Astrocyte (in vitro differentiated cells and primary cell): ENCODE measurements at regions not wholly inside any gene's neighbourhood (a gene's known extent, or its start where the extent isn't known, plus 50 kb on each side); places are given as distances from the start of the nearest gene placed in this dataset.
A peak's percentile ranks its signal among the peaks of the same experiment; 100 is the strongest.

ENCODE experiments used
- DNase-seq: peaks from one replicate; pipeline ENCODE4 v3.0.0-alpha.2; 2010; ENCODE audit warnings: low read depth
- FAIRE-seq: peaks from 2 replicates; lab custom pipeline; 2011; peaks lifted over from hg19 to GRCh38; lab: Jason Lieb, UNC
- H2AFZ ChIP-seq: 2 replicates; pipeline ENCODE4 v1.6.0; 2012; ENCODE audit warnings: low read depth, low read length, inconsistent platforms
- H3K27ac ChIP-seq: 2 replicates; pipeline ENCODE4 v1.5.1; 2011; ENCODE audit warnings: low read depth, low read length, inconsistent platforms
- H3K27me3 ChIP-seq: 2 replicates; pipeline ENCODE4 v1.6.0; 2011; ENCODE audit warnings: low read length, inconsistent platforms; ENCODE audit not compliant: insufficient read depth
- H3K36me3 ChIP-seq: 2 replicates; pipeline ENCODE4 v1.5.1; 2011; ENCODE audit warnings: low read length, inconsistent platforms; ENCODE audit not compliant: insufficient read depth
- H3K4me1 ChIP-seq: 2 replicates; pipeline ENCODE4 v1.5.1; 2011; ENCODE audit warnings: low read length, inconsistent platforms; ENCODE audit not compliant: insufficient read depth
- H3K4me2 ChIP-seq: 2 replicates; pipeline ENCODE4 v1.6.0; 2012; ENCODE audit warnings: low read length, inconsistent platforms
- H3K4me3 ChIP-seq: 2 replicates; pipeline ENCODE4 v1.5.1; 2011; ENCODE audit warnings: low read depth, mild to moderate bottlenecking, low read length, inconsistent platforms; ENCODE audit not compliant: insufficient read depth
- H3K79me2 ChIP-seq: 2 replicates; pipeline ENCODE4 v1.6.0; 2012; ENCODE audit warnings: mild to moderate bottlenecking, low read length, inconsistent platforms; ENCODE audit not compliant: insufficient read depth
- H3K9ac ChIP-seq: 2 replicates; pipeline ENCODE4 v1.6.0; 2012; ENCODE audit warnings: mild to moderate bottlenecking, low read length, inconsistent platforms
- H3K9me3 ChIP-seq: 2 replicates; pipeline ENCODE4 v1.5.1; 2012; ENCODE audit warnings: low read depth, mild to moderate bottlenecking, low read length, inconsistent platforms; ENCODE audit not compliant: insufficient read depth
- H4K20me1 ChIP-seq: 2 replicates; pipeline ENCODE4 v1.6.0; 2012; ENCODE audit warnings: low read length, inconsistent platforms; ENCODE audit not compliant: insufficient read depth
- H3K27ac Mint-ChIP-seq: one replicate; pipeline ENCODE4 v1.8.0; 2021; ENCODE audit warnings: mild to moderate bottlenecking, mixed read lengths; ENCODE audit not compliant: unreplicated experiment
- H3K27me3 Mint-ChIP-seq: one replicate; pipeline ENCODE4 v1.8.0; 2021; ENCODE audit warnings: low read depth, mixed read lengths; ENCODE audit not compliant: unreplicated experiment
- H3K36me3 Mint-ChIP-seq: one replicate; pipeline ENCODE4 v1.8.0; 2021; ENCODE audit warnings: low read depth, mixed read lengths; ENCODE audit not compliant: unreplicated experiment
- H3K4me1 Mint-ChIP-seq: one replicate; pipeline ENCODE4 v1.8.0; 2021; ENCODE audit warnings: low read depth, mixed read lengths; ENCODE audit not compliant: unreplicated experiment
- H3K4me3 Mint-ChIP-seq: one replicate; pipeline ENCODE4 v1.8.0; 2021; ENCODE audit warnings: mild to moderate bottlenecking, moderate library complexity, mixed read lengths; ENCODE audit not compliant: unreplicated experiment
- H3K9me3 Mint-ChIP-seq: one replicate; pipeline ENCODE4 v1.8.0; 2021; ENCODE audit warnings: mild to moderate bottlenecking, mixed read lengths; ENCODE audit not compliant: unreplicated experiment
- EZH2 ChIP-seq: IDR thresholded peaks from 2 replicates; pipeline ENCODE4 v1.6.1; 2012; ENCODE audit warnings: mild to moderate bottlenecking, low read length, inconsistent platforms; ENCODE audit not compliant: insufficient read depth
- TF ChIP-seq, protein P1 (sequence below): IDR thresholded peaks from 2 replicates; pipeline ENCODE4 v1.5.1; 2011; ENCODE audit warnings: low read depth, mild to moderate bottlenecking, inconsistent platforms, low read length, moderate library complexity; ENCODE audit not compliant: insufficient read depth

DNA sequence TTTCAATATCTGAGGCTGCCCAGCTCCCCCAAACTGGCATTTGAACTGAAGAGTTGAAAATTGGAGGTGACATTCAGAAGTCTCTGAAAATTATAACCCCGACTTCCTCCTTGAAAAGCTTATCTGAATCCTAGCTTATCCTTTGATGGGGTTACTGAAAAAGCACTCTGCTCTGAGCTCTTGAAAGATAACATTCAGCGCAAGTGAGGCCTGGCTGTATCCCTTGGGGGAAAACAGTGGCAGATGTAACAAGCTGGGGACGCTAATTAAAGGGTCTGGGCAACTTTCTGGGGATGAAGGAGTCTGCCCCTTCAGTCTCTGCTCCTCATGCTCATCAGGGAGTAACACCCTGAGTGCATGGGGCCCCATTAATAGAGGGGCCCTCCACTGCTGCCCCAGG is 402.0 kb upstream of the CADM1 start:
- Histone ChIP-seq H3K27ac (no peak overlapping the region), H3K4me2 (no peak overlapping the region), H3K27me3 (no peaks in the 10 kb centered on the region), H3K4me1 (peaks cover 3% of the 10 kb centered on the region), H3K36me3 (no peaks in the 10 kb centered on the region), H3K9ac (no peak overlapping the region), H2AFZ (no peak overlapping the region), H3K9me3 (no peaks in the 10 kb centered on the region), H3K79me2 (no peaks in the 10 kb centered on the region), H4K20me1 (no peaks in the 10 kb centered on the region), H3K4me3 (no peak overlapping the region)
- Mint-ChIP-seq H3K4me3 (no peak overlapping the region), H3K27ac (no peak overlapping the region), H3K4me1 (peaks cover 17% of the 10 kb centered on the region), H3K36me3 (peaks cover 14% of the 10 kb centered on the region), H3K9me3 (peaks cover 1% of the 10 kb centered on the region), H3K27me3 (no peaks in the 10 kb centered on the region)
- DNase-seq (no peak), FAIRE-seq (no peak)
- TF ChIP-seq, protein P1, sequence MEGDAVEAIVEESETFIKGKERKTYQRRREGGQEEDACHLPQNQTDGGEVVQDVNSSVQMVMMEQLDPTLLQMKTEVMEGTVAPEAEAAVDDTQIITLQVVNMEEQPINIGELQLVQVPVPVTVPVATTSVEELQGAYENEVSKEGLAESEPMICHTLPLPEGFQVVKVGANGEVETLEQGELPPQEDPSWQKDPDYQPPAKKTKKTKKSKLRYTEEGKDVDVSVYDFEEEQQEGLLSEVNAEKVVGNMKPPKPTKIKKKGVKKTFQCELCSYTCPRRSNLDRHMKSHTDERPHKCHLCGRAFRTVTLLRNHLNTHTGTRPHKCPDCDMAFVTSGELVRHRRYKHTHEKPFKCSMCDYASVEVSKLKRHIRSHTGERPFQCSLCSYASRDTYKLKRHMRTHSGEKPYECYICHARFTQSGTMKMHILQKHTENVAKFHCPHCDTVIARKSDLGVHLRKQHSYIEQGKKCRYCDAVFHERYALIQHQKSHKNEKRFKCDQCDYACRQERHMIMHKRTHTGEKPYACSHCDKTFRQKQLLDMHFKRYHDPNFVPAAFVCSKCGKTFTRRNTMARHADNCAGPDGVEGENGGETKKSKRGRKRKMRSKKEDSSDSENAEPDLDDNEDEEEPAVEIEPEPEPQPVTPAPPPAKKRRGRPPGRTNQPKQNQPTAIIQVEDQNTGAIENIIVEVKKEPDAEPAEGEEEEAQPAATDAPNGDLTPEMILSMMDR: no peak
- TF ChIP-seq EZH2: no peak

DNA sequence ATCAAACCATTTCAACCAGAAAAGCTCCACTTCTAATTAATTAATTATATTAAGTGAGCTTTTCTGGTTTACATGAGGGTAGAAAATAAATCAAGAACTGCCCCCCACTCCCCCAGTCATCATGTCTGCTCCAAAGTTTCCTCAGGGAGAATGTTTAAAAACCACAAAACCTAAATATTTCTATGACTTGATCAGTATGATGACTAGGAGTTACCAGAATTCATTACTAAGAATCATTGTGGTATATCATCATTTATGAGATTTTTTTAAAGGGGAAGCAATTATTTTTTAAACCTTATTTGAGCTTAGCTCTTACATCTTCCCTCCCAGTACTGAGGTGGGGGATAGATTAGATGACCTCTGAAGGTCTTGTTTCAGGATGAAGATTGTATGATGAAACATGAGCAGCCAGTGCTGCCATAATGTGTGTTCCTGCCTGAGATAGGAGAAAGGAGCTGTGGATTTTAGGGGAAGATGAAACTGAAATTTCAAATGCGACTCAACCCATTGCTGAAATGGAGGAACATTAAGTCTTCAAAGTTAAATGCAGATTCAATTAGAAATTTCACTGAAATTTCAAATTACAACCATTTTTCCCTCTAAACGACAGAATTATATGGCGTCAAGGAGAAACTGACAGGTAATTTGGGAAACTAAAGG is 401.3 kb upstream of the CADM1 start:
- Histone ChIP-seq H2AFZ (no peak overlapping the region), H4K20me1 (no peaks in the 10 kb centered on the region), H3K9me3 (no peaks in the 10 kb centered on the region), H3K4me3 (no peak overlapping the region), H3K4me1 (peaks cover 3% of the 10 kb centered on the region), H3K9ac (no peak overlapping the region), H3K79me2 (no peaks in the 10 kb centered on the region), H3K4me2 (peak overlapping the region; percentile 23), H3K27ac (no peak overlapping the region), H3K27me3 (no peaks in the 10 kb centered on the region), H3K36me3 (no peaks in the 10 kb centered on the region)
- Mint-ChIP-seq H3K36me3 (peaks cover 14% of the 10 kb centered on the region), H3K27ac (peak overlapping the region; percentile 68), H3K4me1 (peaks cover 17% of the 10 kb centered on the region), H3K27me3 (no peaks in the 10 kb centered on the region), H3K4me3 (no peak overlapping the region), H3K9me3 (peaks cover 1% of the 10 kb centered on the region)
- TF ChIP-seq, protein P1: no peak
- TF ChIP-seq EZH2: no peak
- no peak for FAIRE-seq
- DNase-seq: peak; percentile 72

DNA sequence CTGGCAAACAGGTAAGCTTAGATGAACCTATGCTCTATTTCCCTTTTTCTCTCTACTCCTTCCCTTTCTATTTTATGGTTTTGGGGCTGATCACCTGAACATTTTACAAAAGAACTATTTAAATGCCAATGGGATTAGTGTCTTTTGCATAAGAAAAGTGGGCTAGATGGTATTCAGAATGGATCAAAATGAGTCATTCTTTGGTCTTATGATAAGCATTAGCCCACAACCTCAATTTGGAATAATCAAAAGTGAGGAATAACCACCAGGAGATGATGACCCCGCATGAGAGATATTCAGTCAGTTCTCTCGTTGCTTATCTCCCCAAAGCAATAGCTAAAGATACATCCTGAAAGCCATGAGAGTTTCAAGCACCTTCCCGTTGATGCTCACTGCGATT is 399.0 kb upstream of the CADM1 start:
- H3K27ac ChIP-seq: no peak overlapping the region

More for the DNA sequence above, 399.0 kb upstream of the CADM1 start:
- FAIRE-seq: no peak
- H3K4me1 Mint-ChIP-seq: peaks cover 18% of the 10 kb centered on the region
- Histone ChIP-seq H3K79me2 (no peaks in the 10 kb centered on the region), H3K4me1 (peaks cover 3% of the 10 kb centered on the region), H4K20me1 (no peaks in the 10 kb centered on the region), H3K36me3 (no peaks in the 10 kb centered on the region), H3K4me2 (peak overlapping the region; percentile 4), H3K9ac (no peak overlapping the region), H3K27me3 (no peaks in the 10 kb centered on the region), H2AFZ (no peak overlapping the region), H3K4me3 (no peak overlapping the region), H3K9me3 (no peaks in the 10 kb centered on the region)
- no peak overlapping the region for H3K4me3 Mint-ChIP-seq
- H3K36me3 Mint-ChIP-seq: peaks cover 18% of the 10 kb centered on the region
- TF ChIP-seq, protein P1: no peak
- TF ChIP-seq EZH2: no peak
- peak; percentile 65 for DNase-seq
- H3K9me3 Mint-ChIP-seq: peaks cover 1% of the 10 kb centered on the region
- no peak overlapping the region for H3K27ac Mint-ChIP-seq
- H3K27me3 Mint-ChIP-seq: peaks cover 7% of the 10 kb centered on the region
